IPS DF 4.7 (cell line): ENCODE measurements at regions not wholly inside any gene's neighbourhood (a gene's known extent, or its start where the extent isn't known, plus 50 kb on each side); places are given as distances from the start of the nearest gene placed in this dataset.

ENCODE experiments used
- DNase-seq: peaks from one replicate; pipeline ENCODE4 v3.0.0-alpha.2; 2013; ENCODE audit warnings: low spot score; ENCODE audit errors: extremely low read depth

DNA sequence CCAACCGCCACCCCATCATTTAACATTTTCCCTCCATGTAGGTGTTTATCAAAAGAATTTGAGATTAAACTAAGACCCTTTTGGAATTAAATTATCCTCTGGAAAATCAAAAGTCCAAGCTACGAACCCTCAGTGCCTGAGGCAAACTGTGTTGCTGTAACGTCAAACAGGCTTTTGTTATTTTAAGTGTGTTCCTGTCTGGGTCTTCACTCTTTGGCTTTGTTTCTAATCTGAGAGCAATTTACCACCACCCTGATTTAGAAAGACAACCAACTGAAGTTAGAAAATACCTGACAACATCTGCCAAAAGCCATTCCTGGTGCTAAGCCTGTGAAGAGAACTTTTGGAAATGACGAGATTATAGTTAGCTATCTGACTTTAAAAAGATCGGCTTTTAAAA lies 199.9 kb downstream of the DIRAS2 start:
- DNase-seq: no peak

DNA sequence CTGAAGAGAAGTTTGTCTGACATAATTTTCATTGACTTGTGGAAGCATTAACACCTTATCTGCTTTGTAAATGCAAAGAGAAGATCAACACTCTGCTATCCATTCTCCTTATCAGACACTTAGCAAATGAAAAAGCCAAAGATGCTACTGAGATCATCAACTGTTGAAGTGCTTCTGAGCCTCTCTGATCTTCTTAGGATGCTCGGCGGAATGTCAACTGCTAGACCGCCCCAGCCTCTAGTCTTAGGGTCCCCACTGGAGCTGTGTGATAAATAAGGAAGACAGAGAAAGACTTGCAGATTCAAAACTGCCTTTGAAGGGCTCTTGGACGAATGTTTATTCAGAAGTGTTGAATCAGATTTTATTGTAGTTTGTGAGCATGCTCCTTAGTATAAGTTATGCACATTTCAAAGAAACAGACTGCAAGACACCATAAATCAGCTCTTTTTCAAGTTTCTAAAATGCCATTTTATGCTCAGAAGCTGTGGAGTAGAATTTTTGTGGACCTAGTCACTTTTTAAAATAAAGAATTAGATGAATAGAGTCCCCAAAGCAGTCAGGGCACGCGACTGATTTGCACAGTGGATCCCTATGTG lies 197.9 kb downstream of the DIRAS2 start:
- DNase-seq: no peak

DNA sequence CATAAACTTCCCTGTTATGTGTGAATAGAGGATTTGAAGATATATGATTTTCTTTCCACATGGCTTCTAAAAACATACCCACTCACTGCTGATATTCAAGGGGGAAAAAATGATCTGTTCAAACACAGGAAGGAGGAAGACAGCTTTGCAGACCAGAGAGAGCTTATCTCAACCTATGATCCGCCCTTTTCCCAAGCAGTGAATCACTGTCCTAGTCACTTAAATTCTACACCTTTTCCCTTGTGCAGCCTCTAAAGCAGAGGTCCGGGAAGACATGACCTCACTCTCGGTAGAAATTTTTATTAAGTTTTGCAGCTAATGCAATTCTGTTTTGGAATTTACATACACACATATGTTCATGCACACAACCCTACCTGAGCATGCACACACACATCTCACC lies 197.2 kb downstream of the DIRAS2 start:
- DNase-seq: no peak

DNA sequence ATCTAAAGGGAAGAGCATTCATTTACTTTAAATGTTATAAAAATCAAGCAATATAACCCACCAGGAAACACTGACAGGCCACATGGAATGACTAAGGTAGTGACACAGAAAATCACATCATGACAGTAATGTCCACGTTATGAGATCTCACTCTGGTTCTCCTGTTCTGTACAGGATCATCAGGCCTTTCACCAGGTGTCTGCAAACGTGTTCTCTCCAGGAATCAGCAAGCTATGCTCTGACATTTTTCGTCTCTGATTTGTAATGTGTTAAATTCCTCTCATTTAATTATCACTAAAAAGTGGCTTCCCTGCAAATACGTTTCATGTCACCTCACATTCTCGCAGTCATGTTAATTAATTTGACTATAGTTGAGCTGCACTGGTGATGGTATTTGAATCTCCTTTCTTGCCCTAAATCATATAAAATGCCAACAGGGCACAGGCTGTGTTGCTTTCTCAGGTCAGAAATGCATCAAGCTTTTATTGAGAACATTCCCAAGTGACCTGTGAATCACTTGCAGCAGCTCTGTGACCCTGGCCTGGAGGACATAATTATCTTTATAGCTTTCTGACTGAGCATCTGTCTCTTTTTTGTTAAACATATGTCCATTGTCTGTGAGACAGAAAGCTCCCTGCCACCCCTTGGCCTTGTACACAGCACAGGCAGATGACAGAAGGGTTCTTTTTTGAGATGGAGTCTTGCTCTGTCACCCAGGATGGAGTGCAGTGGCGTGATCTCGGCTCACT lies 196.2 kb downstream of the DIRAS2 start:
- no peak for DNase-seq

DNA sequence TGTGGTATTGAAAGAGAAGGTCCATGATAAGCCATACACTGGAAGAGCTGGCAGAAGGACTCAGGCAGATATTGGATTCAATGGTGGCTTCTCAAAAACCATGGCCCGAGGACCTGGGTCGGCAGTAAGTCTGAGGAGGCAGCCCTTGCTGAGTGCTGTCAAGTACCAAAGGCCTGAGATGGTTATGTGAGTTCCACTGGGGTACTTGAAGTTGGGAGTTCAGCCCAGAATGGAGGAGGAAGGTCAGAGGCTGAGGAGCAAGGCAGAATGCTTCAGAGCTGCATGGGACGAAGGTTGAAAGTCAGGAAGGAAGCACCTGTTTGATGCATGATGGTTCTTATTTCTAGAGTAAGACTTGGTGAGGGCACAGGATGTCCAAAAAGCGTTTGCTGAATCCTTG lies 194.9 kb downstream of the DIRAS2 start:
- DNase-seq: no peak

DNA sequence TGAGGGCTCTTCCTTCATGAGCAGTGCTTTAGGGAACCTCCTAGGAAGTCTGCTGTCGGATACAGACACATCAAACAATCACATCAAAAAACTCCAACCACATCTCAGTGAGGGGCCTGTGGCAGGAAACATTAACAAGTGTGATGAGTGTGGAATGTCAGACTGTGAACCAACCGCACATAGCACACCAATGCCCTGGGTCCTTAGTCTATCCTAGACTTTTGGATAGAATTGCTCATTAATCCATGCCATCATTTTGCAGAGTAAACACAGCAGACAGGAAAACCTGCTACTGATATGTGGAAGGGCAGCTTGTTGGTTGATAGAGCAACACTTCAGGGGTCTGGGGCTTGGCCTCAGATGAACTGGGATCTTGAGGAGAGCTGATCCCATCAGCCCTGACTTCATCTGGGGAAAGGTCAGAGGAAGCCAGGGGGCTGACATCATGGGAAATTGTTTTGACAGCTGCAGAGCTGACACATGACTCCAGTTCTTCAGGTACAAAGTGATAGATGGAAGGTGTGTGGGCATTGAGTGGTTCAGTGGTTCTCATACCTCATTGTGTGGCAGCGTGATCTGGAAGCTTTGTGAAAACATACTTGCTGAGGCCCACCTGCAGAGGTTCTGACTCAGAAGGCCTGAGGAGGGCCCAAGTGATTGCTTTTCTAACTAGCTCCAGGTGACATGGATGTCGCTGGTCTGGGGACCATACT lies 193.3 kb downstream of the DIRAS2 start:
- DNase-seq: no peak

DNA sequence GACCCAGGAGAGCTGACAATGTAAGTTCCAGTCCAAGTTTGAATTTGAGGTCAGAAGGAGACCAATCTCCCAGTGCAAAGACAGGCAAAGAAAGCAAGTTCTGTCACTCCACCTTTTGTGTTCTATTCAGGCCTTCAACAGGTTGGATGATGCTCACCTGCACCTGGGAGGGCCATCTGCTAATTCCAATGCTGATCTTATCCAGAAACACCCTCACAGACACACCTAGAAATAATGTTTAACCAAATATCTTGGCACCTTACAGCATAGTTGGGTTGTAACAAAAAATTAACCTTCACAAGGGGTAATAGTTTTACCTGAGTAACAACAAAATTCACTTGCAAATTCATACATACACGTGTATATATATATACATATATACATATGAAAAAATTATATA lies 190.8 kb downstream of the DIRAS2 start:
- DNase-seq: no peak

DNA sequence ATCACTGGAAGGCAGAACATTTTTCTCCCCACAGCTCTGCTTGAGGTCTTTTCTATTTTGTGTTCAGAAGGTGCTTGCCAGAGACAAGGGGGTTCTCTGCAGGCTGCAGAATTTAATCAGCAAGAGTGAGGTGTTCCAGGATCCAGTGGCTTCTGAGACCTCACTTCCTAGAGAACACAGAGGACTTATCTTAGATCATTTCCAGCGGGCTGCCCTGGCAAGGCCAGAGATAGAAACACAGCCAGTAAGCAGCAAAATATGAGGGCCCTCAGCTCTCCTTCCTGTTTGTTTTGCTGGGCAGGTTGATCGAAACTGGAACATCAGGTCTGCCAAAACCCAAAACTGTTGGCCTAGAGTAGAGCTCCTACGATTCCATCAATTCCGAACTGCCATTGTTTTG lies 187.3 kb downstream of the DIRAS2 start:
- DNase-seq: no peak

DNA sequence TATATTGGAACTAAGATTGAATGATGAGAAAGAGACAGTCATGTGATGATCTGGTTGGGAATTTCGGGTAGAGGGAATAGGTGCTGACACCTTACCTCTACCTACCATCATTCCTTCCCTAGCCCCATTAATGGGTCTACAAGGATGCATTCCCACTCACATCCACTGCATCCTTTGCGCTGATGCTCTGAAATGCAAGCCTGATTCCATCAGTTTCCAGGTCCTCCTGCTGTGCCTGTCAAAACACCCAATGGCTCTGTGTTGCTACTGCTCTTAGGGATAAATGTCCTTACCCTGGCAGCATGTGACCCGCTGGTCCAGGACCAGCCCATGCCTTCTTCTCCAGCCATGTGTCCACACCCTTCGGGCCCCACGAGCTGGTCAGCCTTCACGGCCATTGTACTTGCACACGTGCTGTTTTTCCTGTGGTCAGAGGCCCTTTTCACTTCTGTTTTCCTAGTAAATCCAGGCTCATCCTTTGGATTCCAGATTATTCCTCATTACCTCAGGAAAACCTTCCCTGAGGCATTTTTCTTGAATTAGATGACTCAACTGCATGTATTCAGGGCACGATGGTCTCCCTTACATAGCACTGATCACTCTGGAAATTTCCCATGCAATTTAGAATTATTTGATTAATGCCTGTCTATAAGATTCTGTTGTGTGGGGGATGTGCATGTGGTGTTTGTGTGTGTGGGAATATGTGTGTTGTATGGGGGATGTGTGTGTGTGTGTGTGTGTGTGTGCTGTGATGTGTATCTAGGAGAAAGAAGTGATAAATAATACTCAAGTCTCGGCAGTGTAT lies 185.0 kb downstream of the DIRAS2 start:
- no peak for DNase-seq

DNA sequence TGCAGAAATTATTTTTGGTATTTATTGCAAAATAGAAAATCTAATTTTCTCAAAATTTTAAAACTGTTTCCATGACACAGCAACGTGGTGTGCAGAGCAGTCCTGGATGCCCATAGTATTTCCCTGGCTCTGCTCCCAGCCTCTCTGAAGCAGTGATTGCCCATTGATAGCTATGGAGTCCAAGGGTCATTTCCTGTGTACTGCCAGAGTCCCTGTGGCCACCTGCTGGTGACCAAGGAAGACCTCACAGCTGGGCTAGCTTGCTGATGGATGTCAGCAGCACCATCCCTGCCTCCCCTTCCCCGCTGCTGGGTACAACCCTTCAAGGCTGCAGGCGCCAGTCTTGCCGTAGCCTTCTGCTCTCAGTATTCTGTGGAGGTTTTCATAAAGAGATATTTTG lies 184.1 kb downstream of the DIRAS2 start:
- DNase-seq: no peak

DNA sequence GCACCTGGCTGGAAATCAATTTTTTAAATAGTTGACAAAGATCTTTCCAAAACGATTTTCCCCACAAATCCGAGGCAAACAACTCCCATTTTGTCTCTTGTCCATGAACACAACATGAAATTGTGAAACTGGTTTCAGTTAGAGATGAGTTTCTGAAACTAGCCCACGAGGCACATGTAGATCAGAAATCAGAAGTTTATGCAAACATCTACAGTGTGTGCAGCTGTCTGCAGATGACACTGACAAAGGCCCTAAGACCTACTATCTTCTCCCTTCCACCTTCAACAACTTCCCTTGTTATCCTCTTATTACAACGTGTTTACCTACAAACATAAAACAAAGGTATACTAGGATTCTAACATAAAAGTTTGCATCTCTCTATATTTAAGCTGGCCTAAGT lies 183.3 kb downstream of the DIRAS2 start:
- no peak for DNase-seq

DNA sequence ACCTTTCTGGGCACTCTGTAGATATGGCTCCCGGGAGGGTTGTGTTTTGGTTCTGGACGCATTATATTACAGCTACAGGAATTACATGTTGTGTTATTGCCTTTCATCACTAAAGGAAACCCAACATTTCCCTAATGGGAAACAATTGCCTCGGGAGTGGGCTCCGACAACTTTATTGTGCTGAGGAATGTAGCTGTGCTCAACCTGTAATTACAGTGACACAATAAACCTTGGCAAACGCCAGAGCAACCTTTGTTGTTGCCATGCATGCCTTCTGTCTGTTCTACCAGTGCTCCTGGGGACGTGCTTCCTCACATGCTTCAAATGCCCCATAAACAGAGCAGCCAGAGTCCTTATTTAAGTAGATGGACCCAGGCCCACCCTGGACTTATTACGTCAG lies 182.4 kb downstream of the DIRAS2 start:
- DNase-seq: no peak

DNA sequence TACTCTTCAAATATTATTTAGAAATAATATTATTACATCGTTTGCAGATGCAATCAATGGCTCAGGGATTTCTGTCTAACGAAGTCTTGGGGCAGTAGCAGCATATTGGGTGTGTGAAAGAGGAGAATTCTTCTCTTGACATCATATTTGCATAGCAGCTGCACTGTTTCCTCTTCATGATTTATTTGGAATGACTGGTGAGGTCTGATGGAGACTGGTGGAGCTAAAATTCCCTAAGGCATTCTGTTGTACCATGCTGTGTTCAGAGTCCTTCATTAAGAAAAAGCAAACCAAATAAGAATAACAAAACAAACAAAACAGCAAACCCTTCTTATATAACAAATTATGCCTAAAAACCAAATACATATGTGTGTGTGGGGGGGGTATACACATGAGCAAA lies 177.6 kb downstream of the DIRAS2 start:
- DNase-seq: no peak

DNA sequence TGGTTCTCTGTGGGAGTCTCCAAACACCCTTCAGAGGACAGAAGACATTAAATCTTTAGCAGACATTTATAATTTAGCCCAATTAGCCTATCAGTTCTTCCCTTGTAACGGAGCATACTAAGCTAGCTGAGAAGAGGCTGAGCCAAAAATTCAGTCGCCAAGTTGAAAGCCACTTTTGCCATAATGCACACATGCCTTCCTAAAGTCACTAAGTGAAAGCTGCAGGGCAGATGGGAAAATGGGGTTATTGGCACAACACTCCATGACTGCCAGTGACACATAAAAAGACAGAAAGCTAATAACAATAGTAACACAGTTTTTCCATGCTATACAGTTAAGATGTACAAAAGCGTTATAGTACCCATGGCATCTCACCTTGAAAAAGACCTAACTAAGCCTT lies 176.2 kb downstream of the DIRAS2 start:
- no peak for DNase-seq

DNA sequence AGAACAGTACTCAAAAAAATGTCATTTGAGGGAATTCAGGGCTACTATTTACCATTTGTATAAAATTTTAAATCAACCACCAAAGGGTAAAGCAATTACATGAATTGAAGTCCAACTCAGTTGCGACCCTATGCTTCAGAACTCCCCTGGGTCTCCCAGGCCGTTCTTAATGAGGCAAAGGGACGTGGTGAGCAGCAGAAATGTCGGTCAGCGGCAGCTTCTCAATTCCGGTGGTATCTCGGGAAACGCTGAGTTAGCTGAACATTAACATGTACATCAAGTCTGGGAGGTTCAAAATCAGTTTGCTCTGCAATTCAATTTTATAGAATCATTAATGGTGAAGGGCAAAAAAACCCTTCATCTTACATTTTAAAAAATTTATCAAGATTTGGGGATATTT lies 173.2 kb downstream of the DIRAS2 start:
- DNase-seq: no peak

DNA sequence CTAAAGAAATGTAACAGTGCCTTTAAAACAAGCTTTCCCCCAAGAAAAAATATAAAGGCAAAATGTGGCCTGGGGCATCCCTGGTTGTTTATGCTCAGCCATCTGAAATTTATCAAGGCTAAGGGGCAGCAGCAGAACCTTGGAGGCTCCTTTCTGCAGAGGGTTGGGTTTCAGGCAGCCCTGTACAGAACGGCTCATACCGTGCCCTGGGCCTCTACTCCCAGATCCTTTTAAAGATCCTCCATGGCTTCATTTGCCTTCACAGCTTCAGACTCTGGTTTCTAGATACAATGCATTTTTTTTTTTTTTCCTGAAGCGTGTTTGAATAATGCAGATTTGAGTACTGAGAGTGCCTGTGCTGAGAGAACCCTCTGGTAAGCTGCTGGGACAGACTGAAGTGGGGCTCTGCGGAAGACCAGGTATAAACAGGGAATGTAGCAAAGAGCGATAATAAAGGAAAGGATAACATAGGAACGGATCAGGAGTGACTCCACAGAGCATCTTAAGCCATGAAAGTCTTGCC lies 172.7 kb downstream of the DIRAS2 start:
- no peak for DNase-seq

DNA sequence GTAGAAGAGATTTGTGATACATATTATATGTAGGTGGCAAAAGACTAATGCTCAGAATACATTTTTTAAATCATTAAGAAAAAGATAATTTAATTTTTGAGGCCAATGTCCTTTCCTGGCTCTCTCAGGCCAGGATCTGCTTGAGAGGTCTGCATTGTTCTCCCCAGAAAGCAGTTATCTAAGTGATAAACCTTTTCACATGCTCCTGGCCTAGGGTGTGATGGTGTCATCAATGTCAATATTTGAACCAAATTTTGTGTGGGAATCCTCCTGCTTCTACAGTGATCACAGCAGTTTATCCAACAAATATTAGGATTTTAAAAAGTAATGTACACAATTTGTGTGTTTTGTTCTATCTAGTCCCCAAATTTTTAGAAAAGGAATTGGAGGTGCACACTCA lies 166.6 kb downstream of the DIRAS2 start:
- DNase-seq: no peak

DNA sequence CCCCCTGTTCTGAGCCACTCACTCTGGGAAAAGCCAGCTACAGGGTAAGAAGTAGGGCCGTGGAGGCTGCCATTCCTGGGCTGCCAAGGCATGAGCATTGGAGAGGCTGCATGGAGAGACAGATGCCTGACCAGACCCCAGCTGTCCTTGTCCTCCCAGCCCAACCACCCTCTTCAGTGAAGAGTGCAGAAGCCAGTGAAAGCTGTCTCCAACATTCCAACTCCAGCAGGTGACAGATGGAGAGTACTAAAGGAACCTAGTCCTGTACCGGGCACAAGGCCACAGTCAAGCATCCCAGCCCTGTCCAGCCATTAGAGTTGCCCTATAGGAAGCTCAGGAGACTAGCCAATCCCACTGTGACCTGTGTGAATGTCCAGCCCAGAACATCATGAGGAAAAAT lies 165.1 kb downstream of the DIRAS2 start:
- DNase-seq: no peak

DNA sequence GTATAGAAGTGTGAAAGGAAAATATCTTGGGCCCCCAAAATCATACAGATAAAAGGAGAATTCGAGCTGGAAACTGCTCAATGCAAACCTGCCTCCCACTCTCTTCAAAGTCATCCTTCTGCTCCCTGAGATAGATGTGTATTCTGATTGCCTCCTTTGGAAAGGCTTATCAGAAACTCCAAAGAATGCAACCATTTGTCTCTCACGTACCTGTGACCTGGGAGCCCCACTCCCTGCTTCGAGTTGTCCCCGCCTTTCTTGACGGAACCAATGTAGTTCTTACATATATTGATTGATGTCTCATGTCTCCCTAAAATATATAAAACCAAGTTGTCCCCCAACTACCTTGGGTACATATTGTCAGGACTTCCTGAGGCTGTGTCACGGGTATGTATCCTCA lies 163.8 kb downstream of the DIRAS2 start:
- DNase-seq: no peak

DNA sequence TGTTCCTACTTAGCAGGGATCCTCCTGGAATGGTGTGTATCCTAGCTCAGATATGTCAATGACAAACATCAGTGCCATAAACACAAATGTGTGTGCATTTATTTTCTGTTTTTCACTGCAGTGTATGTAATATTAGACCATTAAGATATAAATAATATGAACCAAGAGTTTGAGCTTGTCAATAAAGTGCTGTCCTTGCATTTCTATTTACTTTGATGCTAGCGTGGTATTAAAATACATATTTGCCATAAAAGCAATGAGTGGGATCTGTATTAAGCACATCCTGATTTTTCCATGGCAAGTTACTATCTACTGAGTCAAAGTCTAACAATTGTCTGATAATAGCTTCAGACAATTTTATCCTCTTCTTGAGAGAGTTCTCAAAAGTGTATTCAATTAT lies 157.6 kb downstream of the DIRAS2 start:
- DNase-seq: no peak

DNA sequence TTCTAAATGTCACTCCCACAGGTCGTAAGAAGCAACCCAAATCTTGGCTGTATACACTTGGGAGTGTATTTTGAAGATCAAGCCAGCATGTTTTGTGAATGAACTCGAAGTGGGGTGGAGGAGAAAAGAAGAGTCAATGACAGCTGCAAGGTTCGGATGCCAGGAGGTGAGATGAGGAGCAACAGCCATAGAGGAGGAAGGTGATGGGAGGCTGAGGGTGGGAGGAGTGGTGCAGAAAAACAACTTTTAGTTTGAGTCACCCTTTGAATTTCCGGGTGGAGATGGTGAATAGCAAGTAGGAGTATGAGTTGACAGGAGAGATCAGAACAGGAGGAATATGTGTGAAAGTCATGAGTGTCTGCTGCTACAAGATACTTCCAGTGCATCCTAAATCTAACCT lies 153.6 kb downstream of the DIRAS2 start:
- no peak for DNase-seq

DNA sequence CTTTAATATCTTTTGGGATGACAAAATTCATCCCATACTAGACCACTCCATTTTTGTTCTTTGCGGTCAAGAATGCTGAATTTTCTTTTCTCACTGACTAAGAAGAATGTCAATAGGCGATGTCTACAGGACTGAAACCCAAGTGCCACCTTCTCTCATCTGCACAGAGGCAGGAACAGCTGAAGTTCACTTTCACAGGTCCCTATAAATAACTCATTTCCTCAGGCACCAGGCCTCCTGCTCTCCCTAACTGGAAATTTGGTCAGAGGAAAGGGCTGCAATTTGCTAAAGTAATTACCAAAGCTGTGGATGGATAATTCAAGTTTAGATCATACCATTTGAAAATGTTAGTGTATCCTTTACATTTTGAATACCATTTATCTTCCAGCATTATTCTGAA lies 142.9 kb downstream of the DIRAS2 start:
- DNase-seq: no peak
